A673 (cell line): ENCODE measurements at regions not wholly inside any gene's neighbourhood (a gene's known extent, or its start where the extent isn't known, plus 50 kb on each side); places are given as distances from the start of the nearest gene placed in this dataset.

Experiments used
- CTCF ChIP-seq: fragments of 300-800, 200-600 bp; sonication (generic); conservative IDR thresholded peaks from 2 replicates; pipeline ENCODE4 v1.5.1; 2017; ENCODE audit warnings: low read depth, mild to moderate bottlenecking, antibody characterized with exemption, low read length, moderate library complexity, mixed read lengths
- EZH2 ChIP-seq: fragments of 200-600 bp; sonication (generic); IDR thresholded peaks from 2 replicates; pipeline ENCODE4 v1.6.1; 2017; ENCODE audit warnings: borderline replicate concordance, low read depth, mild to moderate bottlenecking, mixed read lengths, antibody characterized with exemption, low read length; ENCODE audit not compliant: poor library complexity, severe bottlenecking

DNA sequence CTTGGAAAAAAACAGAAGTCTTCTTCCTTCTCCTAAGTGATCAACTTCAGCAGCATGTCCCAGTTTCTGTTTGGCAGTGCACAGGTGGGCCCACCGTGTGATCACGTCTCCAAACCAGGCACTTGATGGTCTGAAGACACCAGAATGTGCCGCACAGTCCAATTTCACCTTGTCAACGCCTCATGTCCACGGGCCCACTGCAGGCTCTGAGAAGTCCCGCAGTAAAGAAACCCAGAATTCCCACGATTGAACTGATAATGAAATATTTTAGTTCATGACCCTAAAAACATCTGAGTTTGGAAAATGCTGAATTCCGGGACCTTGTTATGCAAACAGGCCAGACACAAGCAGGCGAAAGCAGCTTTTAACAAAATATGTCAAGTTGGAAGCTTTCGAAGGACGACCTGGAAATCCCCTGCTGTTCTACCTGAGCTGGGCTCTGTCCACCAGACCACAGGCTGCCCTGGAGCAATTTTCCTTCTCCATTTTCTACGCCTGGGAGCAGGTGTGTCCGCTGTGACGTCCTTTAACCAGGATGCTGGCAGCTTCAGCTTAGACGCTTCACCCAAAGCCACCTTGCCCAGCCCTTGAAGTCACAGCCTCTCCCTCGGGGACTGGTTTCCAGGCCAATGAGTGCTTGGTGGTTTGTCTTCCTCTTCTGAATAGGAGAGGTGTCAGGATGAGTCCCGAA, 167.8 kb upstream of the IQSEC1 start:
- TF ChIP-seq CTCF = no peak
- TF ChIP-seq EZH2 = no peak
